ENCODE measurements at regions not wholly inside any gene's neighbourhood (a gene's known extent, or its start where the extent isn't known, plus 50 kb on each side); places are given as distances from the start of the nearest gene placed in this dataset.

DNA sequence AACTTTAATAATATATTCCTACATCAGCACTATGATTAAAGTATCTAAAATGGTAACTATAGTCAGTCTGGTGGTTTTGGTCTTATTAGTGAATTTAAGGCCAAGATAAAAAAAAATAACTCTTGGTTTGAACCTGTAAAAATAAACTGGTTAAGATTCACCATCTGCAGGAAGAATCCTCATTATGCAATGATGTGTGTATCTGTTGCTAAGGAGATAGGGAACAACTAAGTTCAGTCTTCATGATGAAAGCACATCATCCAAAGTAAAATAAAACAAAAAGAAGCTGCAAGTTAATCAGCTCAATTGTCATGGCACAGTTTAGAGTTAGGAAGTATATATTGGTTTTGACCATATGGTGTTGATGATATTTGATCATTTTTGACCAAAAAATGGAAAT lies 466.0 kb downstream of the NYAP2 start:
- Histone ChIP-seq H3K27me3 (ENCODE audit: insufficient read depth, low read length) (no peaks in the 10 kb centered on the region), H3K9me2 (ENCODE audit: low read depth, low read length) (no peaks in the 10 kb centered on the region), H3K9me3 (ENCODE audit: low read length) (no peaks in the 10 kb centered on the region), H4K20me1 (ENCODE audit: insufficient read depth, low read length) (no peaks in the 10 kb centered on the region), H3K27ac (ENCODE audit: low read depth, low read length, poor library complexity, severe bottlenecking) (no peak overlapping the region), H3K79me2 (ENCODE audit: insufficient read depth, low read length) (no peaks in the 10 kb centered on the region), H3K4me3 (ENCODE audit: low read depth, low read length, poor library complexity, severe bottlenecking) (no peak overlapping the region), H3K4me2 (ENCODE audit: low read length) (no peak overlapping the region), H3K4me1 (ENCODE audit: insufficient read depth, low read length, severe bottlenecking) (no peaks in the 10 kb centered on the region), H3K9ac (ENCODE audit: low read length) (no peak overlapping the region), H3K36me3 (ENCODE audit: insufficient read depth, low read length) (no peaks in the 10 kb centered on the region), H3F3A (ENCODE audit: insufficient read depth, low read length) (no peaks in the 10 kb centered on the region), H2AFZ (ENCODE audit: low read length) (no peak overlapping the region)
- TF ChIP-seq EZH2 (IDR thresholded peaks at IDR 0.05; ENCODE audit: borderline replicate concordance, low read length) (no peak), CTCF (IDR thresholded peaks at IDR 0.05; ENCODE audit: low read length) (no peak)

DNA sequence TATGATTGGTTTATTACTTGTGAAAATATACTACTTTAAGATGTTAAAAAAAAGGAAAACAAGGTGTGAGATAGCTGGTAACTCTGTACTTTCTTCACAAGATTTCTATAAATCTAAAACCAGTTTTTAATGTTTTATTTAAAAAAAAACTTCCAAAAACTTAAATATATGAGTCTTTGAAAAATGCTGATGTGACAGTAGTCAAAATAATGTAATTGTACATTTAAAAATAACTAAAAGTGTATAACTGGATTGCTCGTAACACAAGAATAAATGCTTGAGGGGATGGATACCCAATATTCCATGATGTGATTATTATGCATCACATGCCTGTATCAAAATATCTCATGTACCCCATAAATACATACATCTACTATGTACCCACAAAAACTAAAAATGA lies 464.9 kb downstream of the NYAP2 start:
- Histone ChIP-seq H3K9me2 (ENCODE audit: low read depth, low read length) (peaks cover 3% of the 10 kb centered on the region; the same call in 1 of the 2 replicates), H3K36me3 (ENCODE audit: insufficient read depth, low read length) (no peaks in the 10 kb centered on the region), H4K20me1 (ENCODE audit: insufficient read depth, low read length) (no peaks in the 10 kb centered on the region), H3K9ac (ENCODE audit: low read length) (no peak overlapping the region), H3F3A (ENCODE audit: insufficient read depth, low read length) (no peaks in the 10 kb centered on the region), H3K79me2 (ENCODE audit: insufficient read depth, low read length) (no peaks in the 10 kb centered on the region), H3K9me3 (ENCODE audit: low read length) (no peaks in the 10 kb centered on the region), H3K4me2 (ENCODE audit: low read length) (no peak overlapping the region), H2AFZ (ENCODE audit: low read length) (no peak overlapping the region), H3K27me3 (ENCODE audit: insufficient read depth, low read length) (no peaks in the 10 kb centered on the region), H3K27ac (ENCODE audit: low read depth, low read length, poor library complexity, severe bottlenecking) (no peak overlapping the region), H3K4me1 (ENCODE audit: insufficient read depth, low read length, severe bottlenecking) (no peaks in the 10 kb centered on the region), H3K4me3 (ENCODE audit: low read depth, low read length, poor library complexity, severe bottlenecking) (no peak overlapping the region)
- TF ChIP-seq CTCF (IDR thresholded peaks at IDR 0.05; ENCODE audit: low read length) (no peak), EZH2 (IDR thresholded peaks at IDR 0.05; ENCODE audit: borderline replicate concordance, low read length) (no peak)

- Histone ChIP-seq H3K79me2 (ENCODE audit: insufficient read depth, low read length) (no peaks in the 10 kb centered on the region), H3K36me3 (ENCODE audit: insufficient read depth, low read length) (no peaks in the 10 kb centered on the region), H3K9me2 (ENCODE audit: low read depth, low read length) (no peaks in the 10 kb centered on the region), H3K4me2 (ENCODE audit: low read length) (no peak overlapping the region), H3K27ac (ENCODE audit: low read depth, low read length, poor library complexity, severe bottlenecking) (no peak overlapping the region), H3K9me3 (ENCODE audit: low read length) (no peaks in the 10 kb centered on the region), H3F3A (ENCODE audit: insufficient read depth, low read length) (no peaks in the 10 kb centered on the region), H3K4me1 (ENCODE audit: insufficient read depth, low read length, severe bottlenecking) (no peaks in the 10 kb centered on the region), H3K27me3 (ENCODE audit: insufficient read depth, low read length) (no peaks in the 10 kb centered on the region), H3K4me3 (ENCODE audit: low read depth, low read length, poor library complexity, severe bottlenecking) (no peak overlapping the region), H4K20me1 (ENCODE audit: insufficient read depth, low read length) (no peaks in the 10 kb centered on the region), H3K9ac (ENCODE audit: low read length) (no peak overlapping the region), H2AFZ (ENCODE audit: low read length) (no peak overlapping the region)
- TF ChIP-seq EZH2 (IDR thresholded peaks at IDR 0.05; ENCODE audit: borderline replicate concordance, low read length) (no peak), CTCF (IDR thresholded peaks at IDR 0.05; ENCODE audit: low read length) (no peak)
Measured at GRCh38 chr2:225842939-225843338, 443.4 kb downstream of the NYAP2 start.

Data from OCI-LY1 (cell line).